ENCODE measurements at regions not wholly inside any gene's neighbourhood (a gene's known extent, or its start where the extent isn't known, plus 50 kb on each side); places are given as distances from the start of the nearest gene placed in this dataset.

DNA sequence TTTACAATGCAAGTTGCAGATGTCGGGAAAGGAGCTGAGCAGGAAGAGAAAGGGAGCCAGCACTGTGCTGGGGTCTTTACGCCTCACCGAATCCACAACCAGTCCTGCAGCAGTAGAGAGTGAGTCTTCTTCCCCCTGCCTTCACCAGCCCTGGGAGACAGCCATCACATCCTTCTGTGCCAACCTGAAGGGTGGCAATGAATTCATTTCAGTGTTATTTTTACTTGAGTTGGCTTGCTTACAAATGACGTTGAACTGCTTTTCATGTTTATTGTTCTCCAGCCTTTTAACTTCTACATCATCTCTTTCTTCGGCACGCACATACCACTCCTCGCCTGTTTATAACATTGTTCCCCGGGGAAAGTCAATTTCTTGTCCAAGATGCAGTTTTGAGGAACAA, 77.1 kb downstream of the TRIM42 start:
- H3K9ac ChIP-seq (ENCODE audit: low read length), result no peak overlapping the region
- TF ChIP-seq EZH2 (IDR thresholded peaks at IDR 0.05; ENCODE audit: borderline replicate concordance, insufficient read depth, low read length, poor library complexity, severe bottlenecking), result no peak
- TF ChIP-seq, protein P1, sequence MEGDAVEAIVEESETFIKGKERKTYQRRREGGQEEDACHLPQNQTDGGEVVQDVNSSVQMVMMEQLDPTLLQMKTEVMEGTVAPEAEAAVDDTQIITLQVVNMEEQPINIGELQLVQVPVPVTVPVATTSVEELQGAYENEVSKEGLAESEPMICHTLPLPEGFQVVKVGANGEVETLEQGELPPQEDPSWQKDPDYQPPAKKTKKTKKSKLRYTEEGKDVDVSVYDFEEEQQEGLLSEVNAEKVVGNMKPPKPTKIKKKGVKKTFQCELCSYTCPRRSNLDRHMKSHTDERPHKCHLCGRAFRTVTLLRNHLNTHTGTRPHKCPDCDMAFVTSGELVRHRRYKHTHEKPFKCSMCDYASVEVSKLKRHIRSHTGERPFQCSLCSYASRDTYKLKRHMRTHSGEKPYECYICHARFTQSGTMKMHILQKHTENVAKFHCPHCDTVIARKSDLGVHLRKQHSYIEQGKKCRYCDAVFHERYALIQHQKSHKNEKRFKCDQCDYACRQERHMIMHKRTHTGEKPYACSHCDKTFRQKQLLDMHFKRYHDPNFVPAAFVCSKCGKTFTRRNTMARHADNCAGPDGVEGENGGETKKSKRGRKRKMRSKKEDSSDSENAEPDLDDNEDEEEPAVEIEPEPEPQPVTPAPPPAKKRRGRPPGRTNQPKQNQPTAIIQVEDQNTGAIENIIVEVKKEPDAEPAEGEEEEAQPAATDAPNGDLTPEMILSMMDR (IDR thresholded peaks at IDR 0.05; ENCODE audit: poor library complexity, severe bottlenecking), result no peak
- TF ChIP-seq, protein P2, sequence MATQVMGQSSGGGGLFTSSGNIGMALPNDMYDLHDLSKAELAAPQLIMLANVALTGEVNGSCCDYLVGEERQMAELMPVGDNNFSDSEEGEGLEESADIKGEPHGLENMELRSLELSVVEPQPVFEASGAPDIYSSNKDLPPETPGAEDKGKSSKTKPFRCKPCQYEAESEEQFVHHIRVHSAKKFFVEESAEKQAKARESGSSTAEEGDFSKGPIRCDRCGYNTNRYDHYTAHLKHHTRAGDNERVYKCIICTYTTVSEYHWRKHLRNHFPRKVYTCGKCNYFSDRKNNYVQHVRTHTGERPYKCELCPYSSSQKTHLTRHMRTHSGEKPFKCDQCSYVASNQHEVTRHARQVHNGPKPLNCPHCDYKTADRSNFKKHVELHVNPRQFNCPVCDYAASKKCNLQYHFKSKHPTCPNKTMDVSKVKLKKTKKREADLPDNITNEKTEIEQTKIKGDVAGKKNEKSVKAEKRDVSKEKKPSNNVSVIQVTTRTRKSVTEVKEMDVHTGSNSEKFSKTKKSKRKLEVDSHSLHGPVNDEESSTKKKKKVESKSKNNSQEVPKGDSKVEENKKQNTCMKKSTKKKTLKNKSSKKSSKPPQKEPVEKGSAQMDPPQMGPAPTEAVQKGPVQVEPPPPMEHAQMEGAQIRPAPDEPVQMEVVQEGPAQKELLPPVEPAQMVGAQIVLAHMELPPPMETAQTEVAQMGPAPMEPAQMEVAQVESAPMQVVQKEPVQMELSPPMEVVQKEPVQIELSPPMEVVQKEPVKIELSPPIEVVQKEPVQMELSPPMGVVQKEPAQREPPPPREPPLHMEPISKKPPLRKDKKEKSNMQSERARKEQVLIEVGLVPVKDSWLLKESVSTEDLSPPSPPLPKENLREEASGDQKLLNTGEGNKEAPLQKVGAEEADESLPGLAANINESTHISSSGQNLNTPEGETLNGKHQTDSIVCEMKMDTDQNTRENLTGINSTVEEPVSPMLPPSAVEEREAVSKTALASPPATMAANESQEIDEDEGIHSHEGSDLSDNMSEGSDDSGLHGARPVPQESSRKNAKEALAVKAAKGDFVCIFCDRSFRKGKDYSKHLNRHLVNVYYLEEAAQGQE (IDR thresholded peaks at IDR 0.05; ENCODE audit: borderline replicate concordance), result no peak
- no peak for TF ChIP-seq EP300 (conservative IDR thresholded peaks at IDR 0.05; ENCODE audit: poor library complexity, severe bottlenecking)
- no peak for TF ChIP-seq RAD21 (conservative IDR thresholded peaks at IDR 0.05)
- TF ChIP-seq TAF1 (IDR thresholded peaks at IDR 0.05; ENCODE audit: low read depth), result no peak
- TF ChIP-seq MXI1 (conservative IDR thresholded peaks at IDR 0.05; ENCODE audit: poor library complexity, severe bottlenecking), result no peak
- no peak for TF ChIP-seq SMC3 (conservative IDR thresholded peaks at IDR 0.05; ENCODE audit: poor library complexity)
- TF ChIP-seq POLR2AphosphoS5 (IDR thresholded peaks at IDR 0.05), result no peak
- H3K79me2 ChIP-seq (replicated peaks; ENCODE audit: insufficient read depth, low read length), result no peaks in the 10 kb centered on the region
- H3K4me3 ChIP-seq (ENCODE audit: low read length), result no peak overlapping the region
- no peaks in the 10 kb centered on the region for H4K20me1 ChIP-seq (ENCODE audit: insufficient read depth)
- H3K9me3 ChIP-seq (ENCODE audit: low read length), result no peaks in the 10 kb centered on the region
- no peak overlapping the region for H2AFZ ChIP-seq (ENCODE audit: low read depth, low read length)
- no peak overlapping the region for H3K4me2 ChIP-seq (ENCODE audit: low read length)
- no peak overlapping the region for H3K27ac ChIP-seq (ENCODE audit: low read length)
- no peaks in the 10 kb centered on the region for H3F3A ChIP-seq (ENCODE audit: insufficient read depth, low read length, poor library complexity, severe bottlenecking)
- H3K36me3 ChIP-seq (ENCODE audit: insufficient read depth, low read length), result no peaks in the 10 kb centered on the region
- no peaks in the 10 kb centered on the region for H3K27me3 ChIP-seq (ENCODE audit: insufficient read depth, low read depth, low read length)
- H3K9me2 ChIP-seq (ENCODE audit: insufficient read depth, low read length), result no peaks in the 10 kb centered on the region

DNA sequence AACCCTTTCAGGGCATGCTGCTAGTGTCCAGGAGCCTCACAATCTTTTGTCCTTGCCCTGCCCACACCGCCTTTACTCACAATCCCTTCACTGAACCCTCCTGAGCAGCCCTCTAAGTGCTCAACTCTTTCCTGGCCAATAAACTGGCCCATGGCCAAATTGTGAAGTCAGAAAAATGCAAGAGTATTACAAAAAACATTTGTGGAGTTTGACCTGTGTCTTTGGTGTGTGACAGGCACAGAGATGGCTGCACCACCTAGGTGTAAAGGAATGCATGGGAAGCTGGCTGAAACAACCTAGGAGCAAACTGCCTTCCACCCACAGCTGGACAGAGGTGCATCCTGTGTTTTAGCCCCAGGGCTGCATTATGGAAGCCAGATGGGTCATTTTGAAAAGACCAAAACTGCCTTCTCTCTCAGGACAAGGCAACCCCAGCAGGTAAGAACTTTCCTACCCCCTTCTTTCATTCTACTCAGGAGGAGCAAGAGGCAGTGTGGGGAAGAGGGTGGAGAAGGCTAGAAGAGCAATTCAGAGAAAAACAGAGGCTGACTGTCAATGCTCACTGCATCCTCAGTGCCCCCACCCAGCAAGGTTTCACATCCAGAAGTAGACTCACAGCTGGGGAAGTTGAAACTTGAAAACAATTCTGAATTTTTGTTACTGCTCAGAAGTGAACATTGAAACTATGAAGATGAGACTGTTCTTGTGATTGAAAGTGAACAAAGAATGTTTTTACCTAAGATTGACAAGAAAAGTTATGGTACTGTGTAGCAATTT, 78.6 kb downstream of the TRIM42 start:
- Histone ChIP-seq H3K9me2 (ENCODE audit: insufficient read depth, low read length) (no peaks in the 10 kb centered on the region), H3K79me2 (replicated peaks; ENCODE audit: insufficient read depth, low read length) (no peaks in the 10 kb centered on the region), H3K27me3 (ENCODE audit: insufficient read depth, low read depth, low read length) (no peaks in the 10 kb centered on the region), H3K9me3 (ENCODE audit: low read length) (no peaks in the 10 kb centered on the region), H3F3A (ENCODE audit: insufficient read depth, low read length, poor library complexity, severe bottlenecking) (no peaks in the 10 kb centered on the region), H3K36me3 (ENCODE audit: insufficient read depth, low read length) (no peaks in the 10 kb centered on the region), H2AFZ (ENCODE audit: low read depth, low read length) (no peak overlapping the region), H3K9ac (ENCODE audit: low read length) (no peak overlapping the region), H3K4me2 (ENCODE audit: low read length) (no peak overlapping the region), H3K4me3 (ENCODE audit: low read length) (no peak overlapping the region), H4K20me1 (ENCODE audit: insufficient read depth) (no peaks in the 10 kb centered on the region), H3K27ac (ENCODE audit: low read length) (no peak overlapping the region)
- TF ChIP-seq, protein P1 (IDR thresholded peaks at IDR 0.05; ENCODE audit: poor library complexity, severe bottlenecking), result no peak
- TF ChIP-seq POLR2AphosphoS5 (IDR thresholded peaks at IDR 0.05), result no peak
- no peak for TF ChIP-seq EP300 (conservative IDR thresholded peaks at IDR 0.05; ENCODE audit: poor library complexity, severe bottlenecking)
- TF ChIP-seq EZH2 (IDR thresholded peaks at IDR 0.05; ENCODE audit: borderline replicate concordance, insufficient read depth, low read length, poor library complexity, severe bottlenecking), result no peak
- no peak for TF ChIP-seq MXI1 (conservative IDR thresholded peaks at IDR 0.05; ENCODE audit: poor library complexity, severe bottlenecking)
- TF ChIP-seq TAF1 (IDR thresholded peaks at IDR 0.05; ENCODE audit: low read depth), result no peak
- TF ChIP-seq SMC3 (conservative IDR thresholded peaks at IDR 0.05; ENCODE audit: poor library complexity), result no peak
- TF ChIP-seq, protein P2 (IDR thresholded peaks at IDR 0.05; ENCODE audit: borderline replicate concordance), result no peak
- TF ChIP-seq RAD21 (conservative IDR thresholded peaks at IDR 0.05), result no peak
